Gastroesophageal sphincter (tissue), 3 donors: ENCODE measurements at regions not wholly inside any gene's neighbourhood (a gene's known extent, or its start where the extent isn't known, plus 50 kb on each side); places are given as distances from the start of the nearest gene placed in this dataset.

Experiments
- CTCF ChIP-seq, 4 experiments: fragments of 200-600 bp in 2 of 4; fragments of 450-650 bp in 2 of 4; sonication (generic) in 1 of 4; IDR thresholded peaks; one replicate each; pipeline ENCODE4 v1.5.1; 2017 to 2019; ENCODE audit warnings: antibody characterized with exemption in 4 of 4, mild to moderate bottlenecking in 2 of 4, moderate library complexity in 2 of 4
- POLR2A ChIP-seq, 2 donors: fragments of 450-650 bp; IDR thresholded peaks; one replicate each; pipeline ENCODE4 v1.6.1; 2017; ENCODE audit warnings: antibody characterized with exemption in 2 of 2, mild to moderate bottlenecking in 2 of 2, moderate library complexity in 1 of 2

DNA sequence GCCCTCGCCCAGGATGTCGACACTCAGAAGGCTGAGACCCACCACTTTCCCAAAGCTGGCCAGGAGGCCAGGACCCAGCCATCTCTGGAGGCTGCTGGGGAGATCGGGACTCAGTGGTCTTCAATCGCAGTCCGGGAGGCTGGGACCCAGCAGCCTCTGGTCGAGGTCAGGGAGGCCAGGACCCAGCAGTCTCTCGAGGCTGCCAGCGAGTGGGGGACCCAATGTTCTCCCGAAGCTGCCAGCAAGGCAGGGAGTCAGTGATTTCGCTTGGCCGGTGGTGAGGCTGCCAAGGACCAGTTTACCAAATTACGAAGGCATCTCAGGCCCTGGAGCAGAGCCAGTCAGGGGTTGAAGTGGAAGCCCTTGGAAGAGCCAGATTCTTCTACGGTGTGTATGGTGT lies 181.6 kb downstream of the NAF1 start:
- TF ChIP-seq POLR2A (IDR thresholded peaks at IDR 0.05) (no peak), CTCF (IDR thresholded peaks at IDR 0.05) (no peak)
